ENCODE measurements at regions not wholly inside any gene's neighbourhood (a gene's known extent, or its start where the extent isn't known, plus 50 kb on each side); places are given as distances from the start of the nearest gene placed in this dataset.

DNA sequence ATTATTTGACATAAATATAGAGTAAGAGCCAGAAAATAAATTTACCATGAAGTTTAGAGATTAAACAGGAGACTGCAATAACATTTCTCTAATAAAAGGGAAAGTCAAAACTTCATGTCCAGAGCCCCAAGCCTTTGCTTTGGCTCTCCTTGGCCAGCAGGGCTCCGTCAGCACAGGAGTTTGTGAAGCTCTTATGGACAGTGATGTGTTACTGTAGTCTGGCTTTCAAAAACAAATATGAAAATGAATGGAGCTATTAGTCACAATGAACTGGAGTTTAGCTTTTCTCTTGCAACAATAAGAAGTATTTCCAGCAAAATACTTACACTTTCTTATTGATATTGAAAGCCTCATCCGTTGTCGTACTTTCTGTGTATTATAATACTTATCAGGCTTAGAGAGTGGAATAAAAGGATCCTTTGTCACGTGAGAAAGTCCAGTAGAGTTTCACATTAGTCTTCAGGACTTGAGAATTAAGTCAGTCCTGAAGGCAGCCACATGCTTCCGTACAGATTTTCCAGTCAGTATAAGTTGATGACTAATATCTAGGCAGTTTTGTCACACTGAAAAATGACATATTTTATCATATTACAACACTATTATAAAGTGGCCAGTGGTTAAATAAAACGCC, 117.0 kb upstream of the PRL start:
- TF ChIP-seq, protein P1, sequence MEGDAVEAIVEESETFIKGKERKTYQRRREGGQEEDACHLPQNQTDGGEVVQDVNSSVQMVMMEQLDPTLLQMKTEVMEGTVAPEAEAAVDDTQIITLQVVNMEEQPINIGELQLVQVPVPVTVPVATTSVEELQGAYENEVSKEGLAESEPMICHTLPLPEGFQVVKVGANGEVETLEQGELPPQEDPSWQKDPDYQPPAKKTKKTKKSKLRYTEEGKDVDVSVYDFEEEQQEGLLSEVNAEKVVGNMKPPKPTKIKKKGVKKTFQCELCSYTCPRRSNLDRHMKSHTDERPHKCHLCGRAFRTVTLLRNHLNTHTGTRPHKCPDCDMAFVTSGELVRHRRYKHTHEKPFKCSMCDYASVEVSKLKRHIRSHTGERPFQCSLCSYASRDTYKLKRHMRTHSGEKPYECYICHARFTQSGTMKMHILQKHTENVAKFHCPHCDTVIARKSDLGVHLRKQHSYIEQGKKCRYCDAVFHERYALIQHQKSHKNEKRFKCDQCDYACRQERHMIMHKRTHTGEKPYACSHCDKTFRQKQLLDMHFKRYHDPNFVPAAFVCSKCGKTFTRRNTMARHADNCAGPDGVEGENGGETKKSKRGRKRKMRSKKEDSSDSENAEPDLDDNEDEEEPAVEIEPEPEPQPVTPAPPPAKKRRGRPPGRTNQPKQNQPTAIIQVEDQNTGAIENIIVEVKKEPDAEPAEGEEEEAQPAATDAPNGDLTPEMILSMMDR (IDR thresholded peaks at IDR 0.05; ENCODE audit: low read depth, low read length, missing control alignments): no peak
- H3K4me3 ChIP-seq (replicated peaks; ENCODE audit: low read depth, low read length): no peak overlapping the region
- no peak for DNase-seq (ENCODE audit: extremely low read depth, low read depth)

DNA sequence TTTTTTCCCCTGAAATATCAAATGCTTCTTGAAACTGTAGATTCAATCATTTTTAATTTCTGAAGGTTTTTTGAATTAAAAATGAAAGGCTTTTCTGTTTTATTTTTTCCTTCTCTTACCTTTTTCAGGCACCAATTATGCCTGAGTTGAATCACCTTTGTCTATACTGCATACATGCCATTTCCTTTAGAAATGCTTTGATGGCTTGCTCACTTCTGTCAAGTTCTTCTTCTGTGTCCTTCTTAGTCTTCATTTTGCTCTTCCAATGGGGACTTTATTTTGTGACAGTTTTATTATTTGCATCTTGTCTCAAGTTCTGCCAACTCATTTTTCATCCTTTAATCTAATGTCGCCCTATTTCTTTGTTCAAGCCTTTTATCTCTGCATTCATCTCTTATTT, 121.9 kb upstream of the PRL start:
- no peak overlapping the region for H3K4me3 ChIP-seq (replicated peaks; ENCODE audit: low read depth, low read length)
- TF ChIP-seq, protein P1 (IDR thresholded peaks at IDR 0.05; ENCODE audit: low read depth, low read length, missing control alignments): no peak
- no peak for DNase-seq (ENCODE audit: extremely low read depth, low read depth)

DNA sequence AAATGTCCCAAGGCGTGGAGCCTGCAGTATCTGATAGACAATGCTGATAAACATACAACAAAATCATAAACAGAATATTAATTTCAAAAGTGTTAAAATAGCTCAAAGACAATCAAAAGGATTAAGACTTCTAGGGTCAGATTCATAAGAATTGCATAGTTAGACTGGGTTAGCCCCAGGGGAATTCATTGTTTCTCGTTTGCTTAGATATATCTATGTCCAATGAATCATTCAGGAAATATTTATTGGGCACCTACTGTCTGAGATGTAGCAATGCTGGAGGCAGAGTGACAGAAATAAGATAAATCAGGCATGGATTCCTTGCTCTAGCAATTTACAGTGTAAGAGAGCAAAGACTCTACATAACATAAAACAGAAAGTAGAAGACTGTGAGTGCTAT, 124.4 kb upstream of the PRL start:
- TF ChIP-seq, protein P1 (IDR thresholded peaks at IDR 0.05; ENCODE audit: low read depth, low read length, missing control alignments): no peak
- no peak overlapping the region for H3K4me3 ChIP-seq (replicated peaks; ENCODE audit: low read depth, low read length)
- no peak for DNase-seq (ENCODE audit: extremely low read depth, low read depth)

DNA sequence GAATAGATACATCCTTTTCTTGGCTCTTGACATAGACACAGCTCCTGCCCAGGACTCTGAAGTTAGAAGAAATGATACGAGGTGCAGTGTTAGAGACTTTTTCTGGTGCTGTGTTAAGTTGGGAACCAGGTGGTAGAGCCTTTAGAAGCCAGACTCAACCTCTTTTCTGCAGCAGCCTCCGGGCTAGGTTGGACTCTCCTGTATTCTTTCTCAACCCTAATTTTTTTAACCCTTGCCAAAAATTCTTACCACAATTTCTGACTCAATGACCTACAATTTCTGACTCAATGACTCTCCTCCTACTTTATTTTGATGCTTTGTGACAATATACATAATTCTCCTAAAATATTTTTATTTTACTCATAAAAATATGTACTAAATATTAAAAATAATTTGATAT, 127.4 kb upstream of the PRL start:
- no peak for DNase-seq (ENCODE audit: extremely low read depth, low read depth)
- TF ChIP-seq, protein P1 (IDR thresholded peaks at IDR 0.05; ENCODE audit: low read depth, low read length, missing control alignments): no peak
- no peak overlapping the region for H3K4me3 ChIP-seq (replicated peaks; ENCODE audit: low read depth, low read length)

DNA sequence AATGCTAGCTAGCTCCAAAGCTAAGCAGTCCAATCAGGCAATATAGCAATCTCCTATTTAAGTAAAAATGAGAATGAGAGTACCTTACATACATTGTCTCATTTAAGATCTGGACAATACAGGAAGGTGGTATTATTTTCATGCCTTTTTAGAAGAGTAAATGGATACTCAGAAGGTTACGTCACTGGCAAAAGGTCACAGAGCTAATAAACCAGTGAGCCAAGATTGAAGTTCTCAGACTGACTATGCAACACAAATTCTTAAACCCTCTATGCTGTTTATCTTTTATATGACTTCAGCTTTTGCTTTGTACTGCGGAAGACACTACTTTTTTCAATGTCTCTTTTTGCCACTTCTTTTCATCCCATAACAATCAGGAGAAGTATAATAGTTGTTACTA, 135.2 kb upstream of the PRL start:
- no peak overlapping the region for H3K4me3 ChIP-seq (replicated peaks; ENCODE audit: low read depth, low read length)
- DNase-seq (ENCODE audit: extremely low read depth, low read depth): no peak
- TF ChIP-seq, protein P1 (IDR thresholded peaks at IDR 0.05; ENCODE audit: low read depth, low read length, missing control alignments): no peak

DNA sequence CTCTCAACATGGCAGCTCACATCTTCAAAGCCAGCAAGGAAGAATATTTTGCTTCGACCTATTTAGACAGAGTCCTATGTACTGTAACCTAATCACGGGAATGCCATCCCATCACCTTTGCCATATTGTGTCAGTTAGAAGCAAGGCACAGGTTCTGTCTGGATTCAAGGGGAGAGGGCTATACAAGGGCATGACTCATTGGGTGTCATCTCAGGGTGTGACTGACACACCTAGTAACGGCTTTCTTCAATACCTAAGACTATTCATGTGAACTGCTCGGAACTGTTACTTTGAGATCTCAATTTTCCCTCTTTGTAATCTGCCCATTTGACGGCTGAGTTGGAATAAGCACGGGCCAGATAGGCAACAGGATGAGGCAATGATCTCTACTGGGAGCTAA, 135.6 kb upstream of the HDGFL1 start:
- DNase-seq (ENCODE audit: extremely low read depth, low read depth): no peak
- TF ChIP-seq, protein P1 (IDR thresholded peaks at IDR 0.05; ENCODE audit: low read depth, low read length, missing control alignments): no peak

DNA sequence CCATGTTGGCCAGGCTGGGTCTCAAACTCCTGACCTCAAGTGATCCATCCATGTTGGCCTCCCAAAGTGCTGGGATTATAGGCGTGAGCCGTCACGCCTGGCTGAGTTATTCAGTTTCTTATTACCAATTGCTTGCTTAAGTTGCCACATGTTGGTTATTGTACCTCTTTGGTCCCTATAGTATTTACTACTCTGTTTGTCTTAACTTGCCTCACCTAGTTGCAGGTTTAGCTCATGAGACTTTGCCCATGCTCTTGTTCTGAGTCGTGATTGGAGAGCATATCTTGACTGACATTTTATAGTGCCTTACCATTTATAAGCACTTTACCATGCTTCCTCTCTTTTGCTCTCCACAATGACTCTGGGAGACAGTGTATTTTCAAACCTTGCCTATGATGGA, 134.2 kb upstream of the HDGFL1 start:
- TF ChIP-seq, protein P1 (IDR thresholded peaks at IDR 0.05; ENCODE audit: low read depth, low read length, missing control alignments): no peak
- no peak for DNase-seq (ENCODE audit: extremely low read depth, low read depth)
- no peak overlapping the region for H3K4me3 ChIP-seq (replicated peaks; ENCODE audit: low read depth, low read length)

More for the DNA sequence above, 135.6 kb upstream of the HDGFL1 start:
- no peak overlapping the region for H3K4me3 ChIP-seq (replicated peaks; ENCODE audit: low read depth, low read length)

Data from HFF-Myc (cell line).